ENCODE measurements at regions not wholly inside any gene's neighbourhood (a gene's known extent, or its start where the extent isn't known, plus 50 kb on each side); places are given as distances from the start of the nearest gene placed in this dataset.

DNA sequence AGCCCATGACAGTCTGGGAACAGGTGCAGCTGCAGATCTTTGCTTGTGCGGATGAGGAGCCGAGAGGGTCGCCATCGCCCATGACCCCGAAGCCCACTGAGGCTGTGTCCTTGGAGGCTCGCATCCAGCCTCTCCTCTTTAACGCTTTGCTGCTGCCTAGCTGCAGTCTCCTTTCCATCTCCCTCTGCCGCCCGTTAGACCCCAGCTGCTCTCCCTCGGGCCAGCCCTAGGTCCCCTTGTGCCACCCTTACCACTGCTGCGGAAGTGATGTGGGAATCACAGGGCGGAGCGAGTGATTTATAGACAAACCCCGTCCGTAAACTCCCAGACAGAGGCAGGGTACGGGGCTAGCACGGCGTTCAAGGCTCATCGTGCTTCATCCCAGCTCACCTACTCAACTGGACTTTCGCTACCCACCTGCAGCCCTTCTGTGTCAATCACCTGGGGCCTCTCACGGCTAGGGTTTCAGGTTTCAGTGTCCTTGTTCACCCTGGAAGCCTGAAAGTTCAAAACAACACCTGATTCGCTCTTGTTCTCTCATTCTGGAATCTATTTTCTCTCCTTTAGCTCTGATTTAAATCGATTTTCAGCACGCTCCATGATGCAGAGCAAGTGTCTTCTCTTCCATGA lies 76.1 kb downstream of the PAX1 start:
- Mint-ChIP-seq H3K9me3 (peaks cover 2% of the 10 kb centered on the region), H3K4me1 (no peaks in the 10 kb centered on the region), H3K27me3 (no peaks in the 10 kb centered on the region), H3K36me3 (ENCODE audit: low read depth) (no peaks in the 10 kb centered on the region), H3K27ac (no peak overlapping the region), H3K4me3 (no peak overlapping the region)
- ATAC-seq (ENCODE audit: low read depth) (no peak), DNase-seq (no peak)
- POLR2A ChIA-PET: no interaction called here
- CTCF ChIA-PET: no interaction called here
- intact Hi-C loops (cut with micrococcal nuclease): no loop called here
- TF ChIP-seq, protein P1, sequence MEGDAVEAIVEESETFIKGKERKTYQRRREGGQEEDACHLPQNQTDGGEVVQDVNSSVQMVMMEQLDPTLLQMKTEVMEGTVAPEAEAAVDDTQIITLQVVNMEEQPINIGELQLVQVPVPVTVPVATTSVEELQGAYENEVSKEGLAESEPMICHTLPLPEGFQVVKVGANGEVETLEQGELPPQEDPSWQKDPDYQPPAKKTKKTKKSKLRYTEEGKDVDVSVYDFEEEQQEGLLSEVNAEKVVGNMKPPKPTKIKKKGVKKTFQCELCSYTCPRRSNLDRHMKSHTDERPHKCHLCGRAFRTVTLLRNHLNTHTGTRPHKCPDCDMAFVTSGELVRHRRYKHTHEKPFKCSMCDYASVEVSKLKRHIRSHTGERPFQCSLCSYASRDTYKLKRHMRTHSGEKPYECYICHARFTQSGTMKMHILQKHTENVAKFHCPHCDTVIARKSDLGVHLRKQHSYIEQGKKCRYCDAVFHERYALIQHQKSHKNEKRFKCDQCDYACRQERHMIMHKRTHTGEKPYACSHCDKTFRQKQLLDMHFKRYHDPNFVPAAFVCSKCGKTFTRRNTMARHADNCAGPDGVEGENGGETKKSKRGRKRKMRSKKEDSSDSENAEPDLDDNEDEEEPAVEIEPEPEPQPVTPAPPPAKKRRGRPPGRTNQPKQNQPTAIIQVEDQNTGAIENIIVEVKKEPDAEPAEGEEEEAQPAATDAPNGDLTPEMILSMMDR (IDR thresholded peaks at IDR 0.05): no peak

DNA sequence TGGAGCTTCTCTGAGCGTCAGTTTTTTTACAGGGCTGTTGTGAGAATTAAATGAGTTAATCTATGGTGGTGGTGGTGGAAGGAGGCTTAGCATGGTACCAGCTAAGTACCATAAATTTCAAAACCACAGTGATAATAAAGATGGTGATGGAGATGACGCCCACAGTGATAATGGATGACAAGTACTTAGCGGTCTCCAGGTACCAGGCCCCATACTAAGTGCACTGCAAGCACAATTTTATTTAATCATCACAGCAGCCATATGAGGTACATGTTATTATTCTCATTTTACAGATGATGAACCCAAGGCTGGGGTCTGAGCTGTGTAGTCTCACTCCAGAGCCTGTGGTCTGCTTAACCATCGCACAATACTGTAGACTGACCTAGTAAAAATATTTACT lies 75.1 kb downstream of the PAX1 start:
- intact Hi-C loops (cut with micrococcal nuclease): no loop called here
- H3K9me3 Mint-ChIP-seq: peaks cover 2% of the 10 kb centered on the region
- H3K27ac Mint-ChIP-seq: no peak overlapping the region
- no peak for ATAC-seq (ENCODE audit: low read depth)
- CTCF ChIA-PET: no interaction called here
- TF ChIP-seq, protein P1 (IDR thresholded peaks at IDR 0.05): no peak
- POLR2A ChIA-PET: no interaction called here
- no peak overlapping the region for H3K4me3 Mint-ChIP-seq
- no peaks in the 10 kb centered on the region for H3K4me1 Mint-ChIP-seq
- no peak for DNase-seq
- H3K36me3 Mint-ChIP-seq (ENCODE audit: low read depth): no peaks in the 10 kb centered on the region
- no peaks in the 10 kb centered on the region for H3K27me3 Mint-ChIP-seq
